DMS114 treated with DMSO at 0.1 percent for 48 hours (cell line): ENCODE measurements at regions not wholly inside any gene's neighbourhood (a gene's known extent, or its start where the extent isn't known, plus 50 kb on each side); places are given as distances from the start of the nearest gene placed in this dataset.

Experiments used
- DNase-seq: peaks from one replicate; lab custom pipeline; 2025; ENCODE audit not compliant: unreplicated experiment; lab: John Stamatoyannopoulos, UW

DNA sequence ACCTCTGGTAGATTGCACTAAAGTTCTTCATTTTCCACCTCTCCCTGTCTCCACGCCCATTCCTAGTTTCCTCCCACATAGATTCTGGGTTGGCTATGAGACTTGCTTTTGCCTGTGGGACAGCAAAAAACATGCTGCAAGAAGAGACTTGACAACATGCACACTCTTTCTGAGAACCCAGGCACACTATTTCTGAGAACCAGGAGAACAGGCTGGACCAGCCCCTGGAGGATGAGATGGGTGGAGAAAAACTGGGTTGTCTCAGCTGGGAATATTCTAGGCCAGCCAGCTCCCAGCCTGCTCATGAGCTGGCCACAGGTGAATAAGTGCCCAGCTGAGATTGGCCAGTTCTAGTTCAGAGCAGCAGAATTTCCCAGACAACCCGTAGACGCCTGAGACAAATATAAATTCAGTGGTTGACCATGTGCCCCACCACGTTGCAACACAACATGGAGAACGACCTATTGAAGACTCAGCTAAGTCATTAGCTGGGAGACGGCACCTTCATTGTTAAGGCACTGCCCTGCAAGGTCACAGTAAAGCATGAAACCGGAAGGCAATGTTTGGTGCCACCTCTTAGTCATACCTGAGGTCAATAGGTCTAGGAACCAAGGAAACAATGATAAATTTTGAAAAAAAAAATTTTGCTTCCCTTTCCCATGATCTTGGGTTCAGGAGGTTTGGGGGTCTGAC, 92.7 kb upstream of the AKR1E2 start:
- no peak for DNase-seq

DNA sequence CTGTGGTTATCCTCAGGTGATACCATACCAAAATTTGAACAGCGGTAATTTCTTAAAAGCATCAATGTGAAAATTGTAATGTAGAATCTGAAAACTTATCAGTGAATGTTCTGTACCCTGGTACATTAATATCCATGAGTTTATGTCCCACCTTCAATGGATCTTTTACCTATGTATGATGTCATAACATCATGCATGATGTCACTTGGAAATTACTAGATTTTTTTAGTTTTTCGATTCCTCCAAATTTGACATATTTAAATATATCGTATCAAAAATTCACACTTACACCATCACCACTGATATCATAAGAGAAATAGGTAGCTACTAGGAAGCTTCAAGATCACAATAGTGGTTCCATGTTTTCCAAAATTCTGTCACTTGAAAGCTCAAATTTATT, 95.0 kb upstream of the AKR1E2 start:
- no peak for DNase-seq

DNA sequence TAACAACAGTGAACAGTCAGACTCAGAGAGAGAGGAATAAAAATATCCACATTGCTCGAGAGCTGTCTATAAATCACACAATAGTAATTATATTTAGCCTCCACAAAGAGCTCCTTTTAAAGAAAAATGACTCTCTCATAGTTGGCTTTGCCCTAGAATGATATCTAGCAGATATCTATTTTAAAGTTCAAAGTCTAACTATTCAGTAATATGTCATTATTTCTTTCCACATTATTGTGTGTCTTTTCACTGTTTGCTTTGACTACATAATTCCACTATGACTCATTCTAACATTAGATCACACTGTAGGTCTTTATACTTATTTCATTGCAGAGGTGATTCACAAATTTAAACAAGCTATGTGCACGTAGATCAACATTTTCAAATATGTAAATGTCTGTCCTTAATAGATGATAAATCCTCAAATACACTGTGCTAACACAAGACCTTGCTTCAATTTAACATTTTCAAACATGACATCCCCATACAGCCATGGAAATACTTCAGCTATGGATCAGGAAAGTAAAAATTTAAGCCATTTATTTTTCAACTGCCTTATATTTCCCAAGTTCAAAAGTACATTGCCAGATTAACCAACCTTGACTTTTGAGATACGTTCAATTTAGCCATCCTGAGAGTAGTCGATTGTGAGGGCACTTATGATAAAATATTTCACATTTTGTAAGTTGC, 99.9 kb upstream of the AKR1E2 start:
- no peak for DNase-seq

DNA sequence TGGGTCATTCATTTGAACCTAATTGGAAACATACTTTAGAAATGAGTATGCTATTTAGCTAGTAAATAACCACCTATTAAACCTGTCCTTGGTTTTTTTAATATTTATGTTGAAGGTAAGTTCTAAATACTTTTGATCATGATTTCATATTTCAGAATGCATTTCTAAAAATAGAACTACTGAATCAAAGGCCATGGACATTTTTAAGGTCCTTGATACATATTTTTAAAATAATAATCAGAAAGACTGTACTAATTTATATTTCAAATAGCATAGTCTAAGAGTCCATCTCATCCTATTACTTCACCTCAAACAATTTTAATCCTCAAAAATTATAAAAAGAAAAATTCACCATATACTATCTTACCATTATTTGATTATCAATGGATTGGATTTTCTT, 102.1 kb upstream of the AKR1E2 start:
- no peak for DNase-seq

DNA sequence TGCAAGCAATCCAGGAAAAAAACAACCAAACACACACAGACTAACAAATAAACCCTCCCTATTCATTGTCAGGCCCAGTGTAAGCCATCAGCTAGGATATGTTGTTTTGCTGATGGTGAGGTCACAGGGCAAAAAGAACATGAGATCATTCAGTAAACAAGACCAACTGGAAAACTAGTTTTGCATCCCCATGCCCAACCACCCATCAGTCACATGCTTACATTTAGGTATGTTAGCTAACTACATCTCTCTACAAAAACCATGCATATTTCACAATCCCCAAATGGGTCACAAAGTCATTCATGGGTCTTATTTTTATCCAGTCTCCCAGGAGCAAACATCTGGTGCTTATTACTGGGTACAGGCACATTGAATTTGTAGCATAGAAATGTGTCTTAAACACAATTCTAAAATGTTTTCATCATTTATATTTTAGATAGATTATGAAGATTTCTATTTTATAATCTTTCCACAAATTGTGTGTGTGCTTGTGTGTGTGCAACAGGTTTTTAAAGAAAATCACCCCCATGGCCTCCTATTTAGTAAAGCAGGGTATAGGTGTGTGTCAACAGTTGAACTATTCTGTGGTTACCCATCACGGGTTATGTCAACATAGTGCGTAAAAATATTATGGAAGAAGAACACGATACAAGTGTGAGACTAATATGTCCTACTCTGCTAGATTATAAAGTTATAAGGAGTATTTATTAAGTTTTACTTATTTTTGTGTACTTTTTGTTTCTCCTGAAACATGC, 103.8 kb upstream of the AKR1E2 start:
- DNase-seq, result no peak

DNA sequence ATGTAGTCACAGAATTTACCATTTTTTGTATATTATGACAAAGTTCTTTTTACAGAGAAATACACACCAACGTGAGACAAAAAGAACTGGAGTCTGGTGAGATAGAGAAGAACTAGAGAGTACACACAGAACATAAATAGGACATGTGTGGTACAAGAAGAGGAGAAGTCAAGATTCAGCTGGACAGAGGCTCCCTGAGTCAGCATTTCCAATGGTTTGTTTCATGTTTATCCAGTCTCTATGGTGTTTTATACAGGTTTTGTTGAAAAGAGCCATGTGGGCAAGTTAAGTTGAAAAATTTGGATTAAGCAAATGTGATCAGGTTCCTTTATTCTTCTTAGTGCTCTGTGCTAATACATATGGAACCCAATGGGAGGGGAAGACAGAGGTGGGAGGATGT, 105.5 kb upstream of the AKR1E2 start:
- DNase-seq, result no peak

DNA sequence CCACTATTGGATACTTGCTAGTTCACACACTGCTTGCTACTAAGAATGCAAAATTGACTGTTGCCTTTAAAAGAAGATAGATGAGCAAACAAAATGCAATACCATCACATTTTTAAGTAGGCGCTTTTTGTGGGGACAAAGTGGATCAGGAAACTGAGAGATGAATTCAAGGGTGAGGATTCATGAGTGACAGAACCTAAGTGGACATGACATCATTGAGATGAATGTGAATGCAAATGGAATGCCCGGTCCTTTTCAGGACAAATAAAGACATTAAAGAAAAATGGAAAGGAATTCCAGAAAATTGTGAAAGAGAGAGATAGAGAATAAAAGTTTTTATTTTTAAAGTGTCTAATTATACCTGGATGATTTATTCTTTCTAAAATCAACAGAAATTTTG, 106.3 kb upstream of the AKR1E2 start:
- no peak for DNase-seq

DNA sequence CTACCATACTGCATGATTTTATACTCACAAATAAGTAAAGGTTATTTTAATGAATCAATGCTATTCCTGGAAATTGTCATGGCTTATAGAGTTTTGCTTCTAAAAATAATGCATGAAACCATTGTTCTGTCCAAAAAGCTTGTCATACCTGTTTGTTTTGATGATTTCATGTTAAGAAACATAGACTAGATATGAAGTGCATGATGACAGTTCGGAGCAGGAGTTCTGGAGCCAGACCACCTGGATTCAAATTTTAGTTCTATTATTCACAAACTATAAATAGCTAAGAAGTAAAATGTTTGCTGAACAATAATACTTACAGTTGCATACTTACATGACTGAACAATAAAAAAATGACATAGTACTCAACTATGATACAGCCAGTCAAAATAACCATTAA, 107.0 kb upstream of the AKR1E2 start:
- DNase-seq, result no peak

DNA sequence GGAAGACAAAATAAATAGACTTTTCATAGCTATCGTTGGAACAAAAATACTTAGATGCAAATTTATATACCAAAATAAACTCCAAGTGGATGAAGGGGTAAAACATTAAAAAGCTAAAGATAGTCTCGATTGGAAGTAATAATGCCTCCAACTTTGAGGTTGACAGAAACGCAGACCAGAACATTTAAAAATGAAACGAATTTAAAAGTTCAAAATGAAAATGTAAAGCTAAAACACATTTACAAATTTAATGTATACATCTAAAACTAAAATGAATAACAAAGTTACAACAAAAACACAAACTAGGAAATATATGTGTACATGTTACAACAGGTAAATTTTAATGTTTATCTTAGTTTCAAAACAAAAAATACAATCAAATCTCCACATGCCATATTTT, 107.5 kb upstream of the AKR1E2 start:
- DNase-seq, result no peak

DNA sequence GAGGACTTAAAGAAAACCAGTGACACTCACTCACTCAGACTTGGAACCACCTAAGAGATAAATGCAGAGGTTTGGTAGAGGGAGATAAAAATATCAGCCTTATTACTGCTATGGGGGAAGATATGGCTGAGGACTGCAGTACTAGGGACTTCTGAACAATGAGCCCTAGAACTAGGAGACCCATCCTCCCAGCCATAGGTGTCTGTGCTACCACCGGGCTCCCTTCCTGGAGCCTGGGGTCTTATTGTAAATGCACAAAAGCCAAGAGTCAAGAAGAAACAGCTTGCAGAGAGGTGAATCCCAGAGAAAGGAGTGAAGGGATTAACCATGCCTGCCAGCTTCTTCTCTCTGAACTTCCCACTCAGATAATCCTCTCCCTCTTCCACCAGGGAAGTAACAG, 108.3 kb upstream of the AKR1E2 start:
- DNase-seq, result no peak

DNA sequence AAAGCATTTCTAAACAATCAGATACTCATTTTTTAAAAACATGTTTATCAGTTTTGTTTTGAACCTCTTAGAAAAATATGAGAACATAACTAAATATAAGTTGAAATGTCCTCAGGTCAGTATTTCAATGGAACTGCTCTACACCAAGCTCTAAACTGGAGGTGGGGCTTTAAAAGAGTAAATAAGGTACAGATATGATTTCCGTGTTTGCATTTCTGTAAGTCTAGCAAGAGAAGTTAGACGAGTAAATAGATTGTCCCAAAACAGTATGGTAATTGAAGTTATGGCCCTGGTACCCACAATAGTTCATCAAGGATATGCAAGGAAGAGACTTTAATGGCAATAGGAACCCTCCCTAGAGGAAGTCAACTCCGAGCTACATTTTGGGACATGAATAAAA, 115.1 kb upstream of the AKR1E2 start:
- no peak for DNase-seq

DNA sequence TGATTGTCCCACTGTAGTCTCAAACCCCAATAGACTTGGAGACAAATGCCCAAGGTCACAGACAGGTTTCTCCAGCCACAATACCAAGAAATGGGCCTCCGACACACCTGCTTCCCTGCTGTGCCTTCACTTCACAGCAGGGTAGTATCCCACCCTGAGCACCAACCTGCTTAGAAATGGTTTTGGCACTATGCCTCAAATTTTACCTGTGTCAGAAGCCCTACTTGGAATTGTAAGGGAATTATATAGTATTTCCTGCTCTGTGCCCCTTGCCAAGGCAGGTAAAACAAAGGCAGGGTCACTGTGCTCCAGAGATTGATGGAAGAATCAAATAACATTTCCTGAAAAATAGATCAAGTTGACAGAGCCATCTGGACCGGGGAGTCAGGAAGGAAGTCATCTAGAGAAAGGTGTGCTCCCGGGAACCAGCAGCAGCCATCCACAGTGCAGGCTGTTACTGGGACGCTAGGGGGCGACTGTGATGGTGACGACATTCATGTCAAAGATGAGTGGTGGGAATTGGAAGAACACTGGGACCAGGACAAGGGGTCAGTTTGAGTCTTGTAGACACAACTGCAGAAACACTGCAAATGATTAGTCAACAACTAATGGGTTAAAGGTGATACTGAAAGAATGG, 117.8 kb upstream of the AKR1E2 start:
- DNase-seq, result no peak

DNA sequence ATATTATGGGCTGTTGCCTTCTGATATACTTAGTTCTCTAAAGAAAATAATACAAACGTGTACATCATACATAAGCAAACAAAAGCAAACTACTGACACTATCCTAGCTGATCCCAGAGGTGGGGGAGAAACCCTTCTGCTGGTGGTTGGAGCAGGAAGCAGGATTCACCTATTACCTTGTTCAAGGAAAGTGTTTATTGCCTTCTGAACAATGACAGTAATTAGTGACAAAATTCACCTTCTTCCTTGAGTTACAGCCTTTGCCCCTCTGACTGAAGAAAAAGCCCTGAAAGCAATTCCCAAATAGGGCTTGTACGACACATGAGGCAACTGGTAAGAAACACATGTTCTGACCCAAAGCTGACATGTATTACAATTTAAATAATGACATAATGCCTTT, 118.8 kb upstream of the AKR1E2 start:
- DNase-seq, result no peak

DNA sequence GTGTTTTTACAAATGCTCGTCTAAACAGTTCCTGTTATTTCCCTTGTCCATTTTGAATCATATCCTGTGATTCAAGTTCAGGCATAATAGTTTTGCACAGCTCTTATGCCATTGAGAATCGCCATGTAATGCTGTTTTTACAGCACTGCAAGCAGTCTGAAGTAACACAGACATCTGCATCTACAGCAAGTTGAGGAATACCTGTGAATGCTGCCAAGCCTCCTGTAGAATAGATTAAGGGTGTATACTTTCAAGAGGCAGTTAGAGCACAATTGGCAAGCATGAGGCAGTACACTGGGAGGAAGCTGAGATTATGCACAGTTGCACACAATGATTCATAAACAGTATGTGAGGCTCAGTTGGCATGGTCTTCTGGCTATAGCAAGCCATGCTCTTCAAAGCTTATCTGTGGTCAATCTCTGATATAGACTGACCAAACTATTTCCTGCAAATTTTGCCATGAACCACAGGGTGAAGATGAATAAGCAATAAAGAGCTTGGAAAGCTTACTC, 121.9 kb upstream of the AKR1E2 start:
- no peak for DNase-seq

DNA sequence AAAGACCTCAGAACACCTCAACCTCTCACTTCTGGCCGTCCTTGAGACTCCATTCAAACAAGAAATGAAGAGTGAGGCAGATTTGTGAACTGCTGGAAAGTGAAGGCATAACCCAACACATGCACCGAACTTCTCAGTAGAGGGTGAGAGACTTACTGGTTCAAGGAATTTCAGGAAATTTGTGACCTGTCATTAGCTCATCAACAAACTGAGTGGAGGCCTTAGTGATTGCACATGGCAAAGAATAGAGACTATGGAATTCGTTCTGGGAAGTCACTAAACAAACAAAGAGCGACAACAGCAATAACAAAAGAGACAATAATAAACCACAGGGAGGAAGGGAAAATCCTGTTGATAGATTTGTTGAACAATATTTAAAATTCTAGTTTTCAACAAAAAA, 125.0 kb upstream of the AKR1E2 start:
- no peak for DNase-seq

DNA sequence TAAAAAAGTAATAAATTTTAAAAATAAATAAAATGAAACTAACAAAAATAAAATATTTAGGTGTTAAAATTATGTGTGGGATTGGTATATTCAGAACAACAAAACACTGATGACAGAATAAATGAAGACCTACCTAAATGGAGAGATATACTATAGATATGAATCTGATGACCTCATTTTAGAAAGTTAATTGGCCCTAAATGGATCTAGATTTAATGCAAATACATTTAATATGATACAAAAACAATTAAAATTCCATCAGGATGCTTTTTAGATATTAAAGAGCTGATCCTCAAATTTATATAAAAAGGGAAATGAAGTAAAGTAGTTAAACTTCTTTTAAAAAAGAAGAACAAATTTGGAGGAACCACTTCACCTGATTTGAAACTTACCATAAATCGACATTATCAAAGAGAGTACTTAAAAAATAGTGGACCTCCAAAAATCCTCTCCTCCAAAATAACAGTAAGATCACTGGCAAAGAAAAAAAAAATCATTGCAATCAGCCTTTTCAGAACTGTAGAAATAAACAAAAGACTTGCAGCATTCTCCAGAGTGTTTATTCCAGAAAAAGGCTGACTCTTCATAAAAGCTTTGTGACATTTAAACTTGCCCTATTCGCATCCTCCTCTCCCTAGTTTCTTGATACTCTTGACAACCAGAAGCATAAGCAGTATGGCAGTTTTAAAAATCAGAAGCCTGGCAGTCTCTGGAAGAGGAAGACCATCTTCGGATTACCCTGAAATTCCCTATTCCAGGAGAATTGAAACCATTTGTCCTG, 125.9 kb upstream of the AKR1E2 start:
- DNase-seq, result no peak

DNA sequence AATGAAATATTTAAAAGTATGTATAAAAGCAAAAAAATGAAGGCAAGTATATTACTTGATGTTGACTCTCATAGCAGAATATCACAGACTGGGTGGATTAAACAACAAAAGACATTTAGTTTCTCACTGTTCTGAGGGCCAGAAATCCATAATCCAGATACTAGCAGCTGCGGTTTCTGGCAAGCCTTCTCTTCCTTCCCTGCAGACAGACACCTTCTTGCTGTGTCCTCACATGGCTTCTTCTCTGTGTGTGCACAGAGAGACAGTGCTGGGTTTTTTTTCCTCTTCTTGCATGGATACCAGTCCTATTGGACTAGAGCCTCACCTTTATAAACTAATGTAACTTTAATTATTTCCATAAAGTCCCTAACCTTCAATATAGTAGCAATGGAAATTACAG, 127.9 kb upstream of the AKR1E2 start:
- DNase-seq, result no peak

DNA sequence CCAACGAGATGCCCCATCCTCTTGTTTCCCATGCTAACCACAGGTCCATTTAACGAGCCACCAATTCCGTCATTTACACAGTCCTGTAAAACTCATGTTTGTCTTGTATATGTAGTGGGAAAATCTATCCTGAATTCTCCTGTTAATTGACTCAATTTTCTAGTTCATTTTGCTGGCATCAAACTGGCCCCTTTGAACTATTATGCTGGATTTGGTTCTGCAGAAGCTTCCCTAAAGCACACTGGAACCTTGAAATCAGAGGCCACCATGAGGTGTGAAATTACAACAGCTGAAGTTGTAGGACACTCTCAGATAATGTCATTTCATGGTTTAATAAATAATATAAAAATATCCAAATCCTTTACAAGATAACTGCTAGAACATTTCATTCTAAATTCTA, 129.8 kb upstream of the AKR1E2 start:
- DNase-seq, result no peak

DNA sequence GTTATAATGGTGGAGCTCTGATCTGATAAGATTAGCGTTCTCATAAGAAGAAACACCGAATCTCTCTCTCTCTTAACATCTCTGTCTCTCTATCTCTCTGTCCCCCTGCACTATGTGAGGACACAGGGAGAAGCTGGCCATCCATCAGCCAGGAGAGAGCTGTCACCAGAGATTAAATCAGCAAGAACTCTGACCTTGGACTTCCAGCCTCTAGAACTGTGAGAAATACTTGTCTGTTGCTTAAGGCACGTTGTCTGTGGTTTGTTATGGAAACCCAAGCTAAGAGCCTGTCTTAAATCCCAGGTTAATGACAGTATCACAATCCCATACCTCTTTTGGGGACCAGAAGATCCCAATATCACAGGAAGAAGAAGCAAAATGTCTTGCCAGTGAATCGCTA, 132.0 kb upstream of the AKR1E2 start:
- no peak for DNase-seq

DNA sequence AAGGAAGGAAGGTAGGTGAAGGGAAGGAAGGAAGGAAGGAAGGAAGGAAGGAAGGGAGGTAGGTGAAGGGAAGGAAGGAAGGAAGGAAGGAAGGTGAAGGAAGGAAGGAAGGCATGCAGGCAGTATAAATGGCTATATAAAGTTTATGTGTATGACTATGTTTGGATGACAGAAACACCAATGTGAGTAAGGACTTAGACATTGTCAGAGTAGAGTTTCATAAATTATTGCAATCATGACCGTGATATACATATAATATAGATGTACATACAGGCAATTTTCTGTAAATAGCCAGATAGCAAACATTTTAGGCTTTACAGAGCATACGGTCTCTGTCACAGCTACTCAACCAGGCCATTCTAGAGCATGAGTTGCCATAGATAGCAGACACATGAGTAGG, 133.8 kb upstream of the AKR1E2 start:
- DNase-seq, result no peak

DNA sequence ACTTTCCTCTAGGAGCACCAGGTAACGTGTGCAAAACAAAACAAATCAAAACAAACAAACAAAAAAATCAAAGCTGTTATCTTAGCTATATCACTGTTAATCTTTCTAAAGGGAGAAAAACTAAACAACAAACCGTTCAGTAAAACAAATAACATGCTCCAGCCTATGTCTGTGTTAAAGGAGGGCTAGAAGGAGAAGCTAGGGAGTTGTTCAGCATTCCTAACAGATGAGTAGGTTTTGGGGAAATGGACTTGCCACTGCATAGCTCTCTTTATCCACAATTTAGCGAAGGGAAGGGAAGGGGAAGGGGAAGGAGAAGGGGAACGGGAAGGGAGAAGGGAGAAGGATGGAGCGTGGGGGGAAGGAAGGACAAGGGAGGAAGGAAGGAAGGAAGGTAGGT, 134.2 kb upstream of the AKR1E2 start:
- no peak for DNase-seq
